ENCODE measurements at regions not wholly inside any gene's neighbourhood (a gene's known extent, or its start where the extent isn't known, plus 50 kb on each side); places are given as distances from the start of the nearest gene placed in this dataset.

GRCh38 chr2:12536976-12537375 is 179.8 kb upstream of the TRIB2 start:
- Histone ChIP-seq H3K36me3 (replicated peaks in 1 of 2; ENCODE audit: insufficient read depth in 1 of 2, low read depth in 2 of 2) (no peaks in the 10 kb centered on the region), H3K27me3 (no peaks in the 10 kb centered on the region), H3K4me1 (peaks cover 5% of the 10 kb centered on the region), H3K4me3 (no peak overlapping the region), H3K9me3 (no peaks in the 10 kb centered on the region), H3K27ac (no peak overlapping the region)
- DNase-seq (no peak), ATAC-seq (no peak)
- no peak for TF ChIP-seq CTCF (IDR thresholded peaks at IDR 0.05)
- no peak for TF ChIP-seq POLR2A (IDR thresholded peaks at IDR 0.05)
- WGBS, 2 donors, result 67 to 80% methylated on average over 4 of the region's 4 CpGs
- intact Hi-C loops (cut with DNase I), result no loop called here

- no peak for TF ChIP-seq POLR2A (IDR thresholded peaks at IDR 0.05)
- no peak for TF ChIP-seq CTCF (IDR thresholded peaks at IDR 0.05)
- ATAC-seq, result no peak
- H3K4me1 ChIP-seq, result peaks cover 5% of the 10 kb centered on the region
- 54 to 60% methylated on average over 3 of the region's 3 CpGs for WGBS, 2 donors
- H3K27ac ChIP-seq, result no peak overlapping the region
- no peaks in the 10 kb centered on the region for H3K27me3 ChIP-seq
- no peaks in the 10 kb centered on the region for H3K9me3 ChIP-seq
- intact Hi-C loops (cut with DNase I), result no loop called here
- no peak for DNase-seq
- no peaks in the 10 kb centered on the region for H3K36me3 ChIP-seq (replicated peaks in 1 of 2; ENCODE audit: insufficient read depth in 1 of 2, low read depth in 2 of 2)
- H3K4me3 ChIP-seq, result no peak overlapping the region
Measured at GRCh38 chr2:12538138-12538694, 178.5 kb upstream of the TRIB2 start.

- Histone ChIP-seq H3K4me1 (peaks cover 5% of the 10 kb centered on the region), H3K4me3 (no peak overlapping the region), H3K27me3 (no peaks in the 10 kb centered on the region), H3K36me3 (replicated peaks in 1 of 2; ENCODE audit: insufficient read depth in 1 of 2, low read depth in 2 of 2) (no peaks in the 10 kb centered on the region), H3K27ac (no peak overlapping the region), H3K9me3 (no peaks in the 10 kb centered on the region)
- ATAC-seq, result no peak
- intact Hi-C loops (cut with DNase I), result no loop called here
- DNase-seq, result no peak
- no peak for TF ChIP-seq CTCF (IDR thresholded peaks at IDR 0.05)
- TF ChIP-seq POLR2A (IDR thresholded peaks at IDR 0.05), result no peak
- WGBS, 2 donors, result 82 to 86% methylated on average over 9 of the region's 9 CpGs
Measured at GRCh38 chr2:12539336-12539735, 177.4 kb upstream of the TRIB2 start.

- no peaks in the 10 kb centered on the region for H3K27me3 ChIP-seq
- intact Hi-C loops (cut with DNase I), result no loop called here
- no peak overlapping the region for H3K27ac ChIP-seq
- DNase-seq, result no peak
- no peaks in the 10 kb centered on the region for H3K36me3 ChIP-seq (replicated peaks in 1 of 2; ENCODE audit: insufficient read depth in 1 of 2, low read depth in 2 of 2)
- peaks cover 5% of the 10 kb centered on the region for H3K4me1 ChIP-seq
- no peaks in the 10 kb centered on the region for H3K9me3 ChIP-seq
- no peak overlapping the region for H3K4me3 ChIP-seq
- no peak for TF ChIP-seq POLR2A (IDR thresholded peaks at IDR 0.05)
- TF ChIP-seq CTCF (IDR thresholded peaks at IDR 0.05), result no peak
- WGBS, 2 donors, result 75 to 78% methylated on average over 10 of the region's 10 CpGs
- ATAC-seq, result no peak
Measured at GRCh38 chr2:12539776-12540562, 176.8 kb upstream of the TRIB2 start.
